HL-60 (cell line): ENCODE measurements at regions not wholly inside any gene's neighbourhood (a gene's known extent, or its start where the extent isn't known, plus 50 kb on each side); places are given as distances from the start of the nearest gene placed in this dataset.

Experiments
- DNase-seq, 2 experiments: peaks; one replicate each; pipeline ENCODE4 v3.0.0-alpha.2; 2010 to 2020; ENCODE audit warnings: low read depth in 1 of 2, low spot score in 1 of 2
- H3K27ac ChIP-seq: fragments of 250-450 bp; sonication (Bioruptor Pico); replicated peaks from 2 replicates; pipeline ENCODE4 v1.5.1; 2020; ENCODE audit warnings: mild to moderate bottlenecking, moderate library complexity
- H3K27me3 ChIP-seq: fragments of 250-450 bp; sonication (Bioruptor Pico); 2 replicates; pipeline ENCODE4 v1.5.1; 2021; ENCODE audit warnings: mild to moderate bottlenecking, moderate library complexity; ENCODE audit not compliant: insufficient read depth, poor library complexity, severe bottlenecking
- H3K4me3 ChIP-seq: replicated peaks from 2 replicates; pipeline ENCODE4 v1.5.1; 2011; ENCODE audit warnings: mild to moderate bottlenecking, control low read depth, low read length; ENCODE audit not compliant: insufficient read depth
- GABPA ChIP-seq: IDR thresholded peaks from 2 replicates; pipeline ENCODE4 v1.6.1; 2012; ENCODE audit warnings: low read depth
- POLR2AphosphoS5 ChIP-seq: IDR thresholded peaks from 2 replicates; pipeline ENCODE4 v1.6.1; 2012; ENCODE audit warnings: low read depth
- SPI1 ChIP-seq: IDR thresholded peaks from 2 replicates; pipeline ENCODE4 v1.6.1; 2012; ENCODE audit warnings: low read depth, mild to moderate bottlenecking, borderline replicate concordance
- TF ChIP-seq, protein P1 (sequence below): IDR thresholded peaks from one replicate; pipeline ENCODE4 v1.5.1; 2011; ENCODE audit warnings: low read length, control low read depth, inconsistent platforms; ENCODE audit not compliant: insufficient read depth
- TF ChIP-seq, protein P2 (sequence below): IDR thresholded peaks from 2 replicates; pipeline ENCODE4 v1.6.1; 2012; ENCODE audit warnings: low read depth; ENCODE audit not compliant: insufficient replicate concordance

DNA sequence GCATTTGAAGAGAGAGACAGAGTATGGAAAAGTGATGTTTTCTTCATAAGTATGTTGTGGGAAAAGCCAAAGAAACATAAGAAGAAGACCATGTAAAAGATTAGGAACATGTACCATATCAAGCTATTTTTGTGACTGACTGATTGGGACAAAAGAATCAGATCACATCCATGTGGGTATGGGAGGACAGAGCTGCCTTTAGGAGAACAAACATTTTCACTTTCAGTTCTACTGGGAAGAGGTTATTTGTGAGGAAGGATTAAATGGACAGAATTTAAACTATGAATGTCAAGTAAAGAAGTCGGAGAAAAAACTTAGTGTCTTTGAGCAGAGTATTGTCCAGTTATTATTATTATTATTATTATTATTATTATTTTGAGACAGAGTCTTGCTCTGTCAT lies 124.4 kb upstream of the HCRTR2 start:
- no peak overlapping the region for H3K27ac ChIP-seq
- no peak for DNase-seq
- no peak overlapping the region for H3K4me3 ChIP-seq
- TF ChIP-seq SPI1 (no peak), POLR2AphosphoS5 (no peak)
- TF ChIP-seq, protein P1, sequence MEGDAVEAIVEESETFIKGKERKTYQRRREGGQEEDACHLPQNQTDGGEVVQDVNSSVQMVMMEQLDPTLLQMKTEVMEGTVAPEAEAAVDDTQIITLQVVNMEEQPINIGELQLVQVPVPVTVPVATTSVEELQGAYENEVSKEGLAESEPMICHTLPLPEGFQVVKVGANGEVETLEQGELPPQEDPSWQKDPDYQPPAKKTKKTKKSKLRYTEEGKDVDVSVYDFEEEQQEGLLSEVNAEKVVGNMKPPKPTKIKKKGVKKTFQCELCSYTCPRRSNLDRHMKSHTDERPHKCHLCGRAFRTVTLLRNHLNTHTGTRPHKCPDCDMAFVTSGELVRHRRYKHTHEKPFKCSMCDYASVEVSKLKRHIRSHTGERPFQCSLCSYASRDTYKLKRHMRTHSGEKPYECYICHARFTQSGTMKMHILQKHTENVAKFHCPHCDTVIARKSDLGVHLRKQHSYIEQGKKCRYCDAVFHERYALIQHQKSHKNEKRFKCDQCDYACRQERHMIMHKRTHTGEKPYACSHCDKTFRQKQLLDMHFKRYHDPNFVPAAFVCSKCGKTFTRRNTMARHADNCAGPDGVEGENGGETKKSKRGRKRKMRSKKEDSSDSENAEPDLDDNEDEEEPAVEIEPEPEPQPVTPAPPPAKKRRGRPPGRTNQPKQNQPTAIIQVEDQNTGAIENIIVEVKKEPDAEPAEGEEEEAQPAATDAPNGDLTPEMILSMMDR, result no peak
- TF ChIP-seq, protein P2, sequence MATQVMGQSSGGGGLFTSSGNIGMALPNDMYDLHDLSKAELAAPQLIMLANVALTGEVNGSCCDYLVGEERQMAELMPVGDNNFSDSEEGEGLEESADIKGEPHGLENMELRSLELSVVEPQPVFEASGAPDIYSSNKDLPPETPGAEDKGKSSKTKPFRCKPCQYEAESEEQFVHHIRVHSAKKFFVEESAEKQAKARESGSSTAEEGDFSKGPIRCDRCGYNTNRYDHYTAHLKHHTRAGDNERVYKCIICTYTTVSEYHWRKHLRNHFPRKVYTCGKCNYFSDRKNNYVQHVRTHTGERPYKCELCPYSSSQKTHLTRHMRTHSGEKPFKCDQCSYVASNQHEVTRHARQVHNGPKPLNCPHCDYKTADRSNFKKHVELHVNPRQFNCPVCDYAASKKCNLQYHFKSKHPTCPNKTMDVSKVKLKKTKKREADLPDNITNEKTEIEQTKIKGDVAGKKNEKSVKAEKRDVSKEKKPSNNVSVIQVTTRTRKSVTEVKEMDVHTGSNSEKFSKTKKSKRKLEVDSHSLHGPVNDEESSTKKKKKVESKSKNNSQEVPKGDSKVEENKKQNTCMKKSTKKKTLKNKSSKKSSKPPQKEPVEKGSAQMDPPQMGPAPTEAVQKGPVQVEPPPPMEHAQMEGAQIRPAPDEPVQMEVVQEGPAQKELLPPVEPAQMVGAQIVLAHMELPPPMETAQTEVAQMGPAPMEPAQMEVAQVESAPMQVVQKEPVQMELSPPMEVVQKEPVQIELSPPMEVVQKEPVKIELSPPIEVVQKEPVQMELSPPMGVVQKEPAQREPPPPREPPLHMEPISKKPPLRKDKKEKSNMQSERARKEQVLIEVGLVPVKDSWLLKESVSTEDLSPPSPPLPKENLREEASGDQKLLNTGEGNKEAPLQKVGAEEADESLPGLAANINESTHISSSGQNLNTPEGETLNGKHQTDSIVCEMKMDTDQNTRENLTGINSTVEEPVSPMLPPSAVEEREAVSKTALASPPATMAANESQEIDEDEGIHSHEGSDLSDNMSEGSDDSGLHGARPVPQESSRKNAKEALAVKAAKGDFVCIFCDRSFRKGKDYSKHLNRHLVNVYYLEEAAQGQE, result no peak
- no peaks in the 10 kb centered on the region for H3K27me3 ChIP-seq

DNA sequence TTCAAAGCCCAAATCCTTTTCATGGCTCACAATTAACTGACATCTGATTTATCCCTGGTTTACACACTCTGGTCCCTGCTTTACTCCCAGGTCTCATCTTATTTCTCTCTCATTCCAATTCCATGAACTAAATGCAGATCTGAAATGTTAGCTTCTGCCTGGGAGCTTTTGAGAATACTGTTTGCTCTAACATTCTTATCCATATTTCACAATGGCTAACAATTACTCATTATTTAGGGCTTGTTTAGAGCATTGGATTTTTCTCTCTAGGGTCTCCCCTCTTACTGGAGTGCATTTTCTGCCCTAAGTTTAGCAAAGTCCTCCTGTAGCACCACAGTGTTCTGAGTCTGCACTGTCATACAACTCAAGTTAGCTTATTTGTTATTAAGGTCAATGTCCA lies 121.5 kb upstream of the HCRTR2 start:
- H3K27ac ChIP-seq, result no peak overlapping the region
- no peak overlapping the region for H3K4me3 ChIP-seq
- TF ChIP-seq, protein P1, result no peak
- DNase-seq, result no peak
- H3K27me3 ChIP-seq, result no peaks in the 10 kb centered on the region

DNA sequence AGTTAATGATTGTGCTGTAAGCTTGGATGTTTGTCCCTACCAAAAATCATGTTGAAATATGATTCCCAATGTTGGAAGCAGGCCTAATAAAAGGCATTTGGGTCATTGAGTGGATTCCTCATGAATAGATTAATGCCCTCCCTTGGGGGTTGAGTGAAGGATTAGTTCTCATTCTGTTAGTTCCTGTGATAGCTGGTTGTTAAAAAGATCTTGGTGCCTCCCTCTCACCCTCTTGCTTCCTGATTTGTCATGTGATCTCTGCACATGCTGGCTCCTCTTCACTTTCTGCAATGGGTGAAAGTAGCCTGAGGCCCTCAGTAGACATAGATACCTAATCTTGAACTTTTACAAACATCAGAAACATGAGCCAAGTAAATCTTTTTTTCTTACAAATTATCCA lies 115.6 kb upstream of the HCRTR2 start:
- no peaks in the 10 kb centered on the region for H3K27me3 ChIP-seq
- DNase-seq, result peak in 1 of 2 experiments; percentile 2
- H3K27ac ChIP-seq, result no peak overlapping the region
- TF ChIP-seq, protein P2, result no peak
- TF ChIP-seq POLR2AphosphoS5 (no peak), GABPA (no peak), SPI1 (no peak)
- TF ChIP-seq, protein P1, result no peak
- H3K4me3 ChIP-seq, result no peak overlapping the region

DNA sequence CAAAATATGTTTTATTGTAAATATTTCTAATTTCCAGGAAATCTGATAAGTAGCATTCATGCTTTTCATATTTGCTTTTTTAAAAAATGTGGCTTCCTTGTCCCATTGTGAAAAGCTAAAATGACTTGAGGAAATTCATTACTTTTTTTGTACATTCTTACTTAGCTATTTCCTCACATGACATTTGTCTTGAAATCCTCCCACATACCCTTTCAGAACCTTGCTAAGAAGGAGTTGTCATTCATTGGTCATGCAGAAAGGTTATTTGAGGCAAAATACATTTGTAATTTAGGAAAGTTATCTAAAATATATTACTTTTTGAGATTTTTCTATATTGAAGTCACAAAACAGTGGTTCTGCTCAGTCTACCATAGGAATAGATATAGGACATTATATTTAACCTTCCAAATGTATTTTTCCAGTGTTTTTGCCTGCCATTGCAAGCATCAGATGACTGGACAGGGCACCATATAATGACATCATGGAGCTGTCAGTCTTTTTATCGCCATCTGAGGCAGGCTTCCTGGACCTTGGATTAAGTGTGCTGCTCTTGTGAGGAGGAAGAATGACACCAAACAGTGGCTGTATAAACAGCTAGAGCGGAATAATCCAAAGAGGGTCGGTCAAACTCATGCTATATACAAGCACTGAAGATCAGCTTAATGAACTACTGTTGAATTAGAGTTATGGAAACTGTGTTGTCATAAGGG lies 109.4 kb upstream of the HCRTR2 start:
- H3K27ac ChIP-seq, result no peak overlapping the region

More for the DNA sequence above, 109.4 kb upstream of the HCRTR2 start:
- DNase-seq, result no peak
- TF ChIP-seq, protein P1, result no peak
- TF ChIP-seq POLR2AphosphoS5 (no peak), SPI1 (no peak)
- TF ChIP-seq, protein P2, result no peak
- no peak overlapping the region for H3K4me3 ChIP-seq
- H3K27me3 ChIP-seq, result no peaks in the 10 kb centered on the region
